Globus pallidus (tissue), 1 donor: ENCODE measurements at regions not wholly inside any gene's neighbourhood (a gene's known extent, or its start where the extent isn't known, plus 50 kb on each side); places are given as distances from the start of the nearest gene placed in this dataset.
"Not testable (repeated sequence)": the region's sequence is repeated elsewhere in the genome, so short reads cannot be mapped to it uniquely, and the experiment has no call there.

ENCODE experiments used
- DNase-seq: peaks from one replicate; pipeline ENCODE4 v3.0.0-alpha.2; 2015; ENCODE audit warnings: low spot score

DNA sequence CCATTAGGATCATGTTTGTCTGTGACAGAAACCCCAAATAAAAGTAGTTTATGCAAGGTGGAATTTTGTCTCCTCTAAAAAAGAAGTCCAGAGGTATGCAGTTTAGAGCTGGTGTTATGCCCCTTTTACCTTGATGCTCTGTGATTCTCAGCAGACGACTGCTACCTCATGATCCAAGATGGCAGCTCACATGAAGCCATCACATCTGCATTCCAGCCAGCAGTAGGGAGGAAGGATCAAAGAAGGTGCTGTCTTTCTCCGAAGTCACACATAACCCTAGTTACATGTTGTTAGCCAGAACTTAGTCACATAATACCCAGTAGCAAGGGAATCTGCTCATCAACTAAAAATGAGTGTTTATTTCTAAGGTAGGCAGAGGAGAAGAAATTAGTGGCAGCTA, 135.7 kb upstream of the HS3ST2 start:
- DNase-seq, result no peak

DNA sequence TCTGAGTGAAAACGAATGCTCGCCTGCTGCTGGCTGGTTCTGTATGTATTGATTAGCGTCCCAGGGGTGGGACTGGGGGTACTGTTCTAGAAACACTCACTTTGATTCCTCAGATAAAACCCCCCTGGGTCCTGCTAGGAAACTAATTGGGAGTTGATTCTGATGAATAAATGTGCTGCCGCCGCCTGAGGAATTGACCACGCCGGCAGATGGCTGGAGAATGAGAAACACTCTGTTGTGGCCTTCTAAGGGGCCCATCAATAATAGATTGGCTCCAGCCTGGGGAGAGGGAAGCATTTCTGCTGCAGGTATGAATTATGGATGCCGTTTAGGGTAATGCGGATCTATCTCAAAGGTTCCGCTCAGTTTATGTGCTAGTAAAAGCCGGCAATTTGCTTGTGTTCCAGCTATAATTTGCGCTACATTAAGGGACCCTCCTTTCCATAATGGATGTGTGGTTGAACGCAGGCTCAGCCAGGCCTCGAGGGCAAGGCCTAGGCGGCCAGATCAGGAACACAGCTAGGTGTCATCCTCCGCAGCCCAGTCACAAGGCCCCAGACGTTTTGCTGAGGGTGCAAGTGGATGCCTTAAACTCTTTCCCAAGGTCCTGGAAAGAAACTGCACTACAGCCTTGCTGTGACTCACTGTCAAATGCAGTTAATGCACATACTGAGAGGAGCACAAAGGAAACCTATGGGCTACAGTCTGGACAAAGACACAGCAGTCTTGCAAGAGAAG, 132.2 kb upstream of the HS3ST2 start:
- DNase-seq, result no peak

DNA sequence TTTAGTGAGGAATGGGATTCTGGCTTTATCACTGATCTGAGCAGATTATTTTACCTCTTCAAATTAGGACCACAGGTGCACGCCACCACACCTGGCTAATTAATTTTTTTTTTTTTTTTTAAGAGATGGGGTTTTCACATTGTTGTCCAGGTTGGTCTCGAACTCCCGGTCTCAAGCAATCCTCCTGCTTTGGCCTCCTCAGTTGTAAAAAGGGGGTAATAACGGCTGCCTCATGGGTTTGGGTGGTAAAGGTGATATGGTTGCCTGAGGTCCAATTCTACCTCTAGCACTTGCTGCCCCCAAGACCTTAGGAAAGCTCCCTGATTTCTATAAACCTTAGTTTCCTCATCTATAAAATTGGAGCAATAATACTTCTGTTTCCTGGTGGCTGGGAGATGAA, 130.7 kb upstream of the HS3ST2 start:
- DNase-seq, result no peak

DNA sequence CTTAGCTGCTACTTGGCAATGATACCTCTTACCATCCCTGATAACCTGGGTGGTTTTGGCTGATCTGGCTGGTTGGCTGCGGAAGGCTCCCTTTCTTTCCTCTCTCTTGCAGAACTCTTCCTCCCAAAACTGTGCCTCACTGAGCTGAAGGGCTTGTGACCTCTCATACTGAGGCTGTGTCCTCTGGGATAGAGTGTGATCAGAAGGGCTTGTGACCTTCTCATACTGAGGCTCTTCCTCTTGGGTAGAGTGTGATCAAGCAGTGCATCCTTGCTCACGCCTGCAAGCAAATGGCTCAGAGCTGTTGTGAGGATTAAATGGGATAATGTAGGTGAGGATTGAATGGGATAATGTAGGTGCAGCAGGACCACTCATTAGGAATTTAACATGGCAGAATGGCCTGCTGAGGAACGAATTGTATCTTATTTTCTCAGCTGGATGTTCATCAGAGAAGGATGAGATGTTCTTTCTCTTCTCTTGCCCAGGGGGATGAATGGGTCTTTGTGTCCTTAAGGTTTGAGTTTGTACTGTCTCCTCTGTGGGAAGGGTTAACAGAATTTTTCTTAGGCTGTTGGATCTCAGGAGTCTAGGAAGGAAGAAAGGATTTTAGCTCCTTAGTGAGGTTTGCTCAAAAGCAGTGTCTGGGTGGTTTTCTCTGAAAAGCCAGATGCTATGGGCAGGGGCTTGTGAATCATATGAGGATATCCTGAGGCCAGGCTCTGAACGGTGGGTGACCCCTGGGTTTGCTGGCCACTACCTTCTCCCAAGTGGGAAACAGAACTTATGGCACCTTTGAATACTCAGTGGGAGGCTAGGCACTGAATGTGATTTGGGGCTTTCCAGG, 130.0 kb upstream of the HS3ST2 start:
- no peak for DNase-seq

DNA sequence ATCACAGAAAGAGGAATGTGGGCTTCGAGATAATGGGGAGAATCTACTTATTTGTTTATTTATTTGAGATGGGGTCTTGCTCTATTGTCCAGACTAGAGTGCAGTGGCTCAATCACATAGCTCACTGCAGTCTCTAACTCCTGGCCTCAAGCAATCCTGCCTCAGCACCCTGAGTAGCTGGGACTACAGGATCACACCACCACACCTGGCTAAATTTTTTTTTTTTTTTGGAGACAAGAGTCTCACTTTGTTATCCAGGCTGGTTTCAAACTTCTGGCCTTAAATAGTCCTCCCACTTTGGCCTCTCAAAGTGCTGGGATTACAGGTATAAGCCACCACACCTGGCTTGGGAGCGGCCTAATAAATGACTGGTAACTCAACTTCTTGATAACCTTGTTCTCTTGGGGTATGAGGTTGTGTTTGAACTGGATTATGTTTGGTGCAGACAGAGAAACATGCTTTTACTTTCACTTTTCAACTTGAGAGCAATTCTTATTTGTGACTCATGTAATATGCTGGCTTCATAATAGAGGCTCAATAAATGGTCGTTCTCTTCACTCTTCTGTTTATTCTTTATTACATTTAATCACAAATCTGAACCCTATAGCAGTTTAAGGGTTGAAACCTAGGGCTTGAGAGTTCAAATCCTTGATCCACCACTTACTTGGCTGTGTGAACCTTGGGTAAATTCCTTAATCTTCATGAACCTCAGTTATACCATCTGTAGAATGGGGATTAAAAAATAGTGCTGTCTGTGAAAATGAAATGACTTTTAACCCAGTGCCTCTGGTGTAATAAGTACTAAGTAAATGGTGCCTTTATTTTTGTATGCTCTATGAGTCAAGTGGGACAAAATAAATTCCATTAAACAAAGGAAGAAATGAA, 129.1 kb upstream of the HS3ST2 start:
- DNase-seq, result no peak

DNA sequence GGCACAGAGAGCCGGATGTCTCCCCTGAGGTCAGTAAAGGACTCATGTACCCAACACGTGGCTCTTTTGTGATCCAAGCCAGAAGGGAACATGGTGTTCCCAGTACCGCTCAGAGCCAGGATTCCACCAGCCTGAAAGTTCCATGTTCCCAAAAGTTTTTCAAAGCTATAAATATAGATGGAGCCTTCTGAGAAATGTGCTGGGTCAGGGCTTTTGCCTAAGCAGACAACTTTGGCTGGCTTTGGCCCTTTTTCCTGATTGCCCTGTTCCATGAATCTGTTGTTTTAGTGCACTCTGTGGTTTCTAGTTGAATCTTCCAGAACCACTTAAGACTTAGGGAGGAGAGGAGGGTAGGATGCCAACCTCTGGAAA, 128.5 kb upstream of the HS3ST2 start:
- DNase-seq, result no peak

DNA sequence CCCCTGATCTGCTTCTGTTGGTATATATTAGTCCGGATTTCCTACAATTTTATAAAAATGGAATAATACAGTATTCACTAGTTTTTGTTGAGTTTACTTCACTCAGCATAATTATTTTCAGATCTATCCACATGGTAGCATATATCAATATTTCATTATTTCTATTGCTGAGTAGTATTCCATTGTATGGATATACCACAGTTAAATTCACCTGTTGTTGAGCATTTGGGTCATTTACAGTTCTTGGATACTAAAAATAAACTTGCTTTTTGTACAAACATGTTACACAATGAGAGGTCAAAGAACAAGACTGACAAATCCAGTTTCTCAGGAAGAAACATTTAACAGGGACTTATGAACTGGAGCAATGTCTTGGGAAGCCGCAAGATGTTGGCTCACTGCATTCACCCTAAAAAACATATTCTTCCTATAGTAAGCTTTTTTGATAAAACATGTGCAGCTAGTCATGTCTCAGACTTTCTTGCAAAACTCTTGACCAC, 126.9 kb upstream of the HS3ST2 start:
- DNase-seq, result no peak

DNA sequence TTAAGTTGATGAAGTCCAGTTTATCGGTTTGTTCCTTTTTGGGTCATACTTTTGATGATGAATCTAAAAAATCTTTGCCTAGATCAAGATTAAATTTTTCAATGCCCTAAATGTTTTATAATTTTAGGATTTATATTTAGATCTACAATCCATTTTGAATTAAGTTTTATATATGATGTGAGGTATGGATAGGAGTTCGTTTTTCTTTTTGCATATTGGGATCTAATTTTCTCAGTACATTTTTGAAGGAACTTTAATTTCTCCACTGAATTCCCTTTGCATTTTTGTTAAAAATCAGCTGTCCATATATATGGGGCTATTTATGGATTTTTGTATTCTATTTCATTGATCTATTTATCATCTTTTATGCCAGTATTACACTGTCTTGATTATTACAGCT, 125.5 kb upstream of the HS3ST2 start:
- DNase-seq, result no peak

DNA sequence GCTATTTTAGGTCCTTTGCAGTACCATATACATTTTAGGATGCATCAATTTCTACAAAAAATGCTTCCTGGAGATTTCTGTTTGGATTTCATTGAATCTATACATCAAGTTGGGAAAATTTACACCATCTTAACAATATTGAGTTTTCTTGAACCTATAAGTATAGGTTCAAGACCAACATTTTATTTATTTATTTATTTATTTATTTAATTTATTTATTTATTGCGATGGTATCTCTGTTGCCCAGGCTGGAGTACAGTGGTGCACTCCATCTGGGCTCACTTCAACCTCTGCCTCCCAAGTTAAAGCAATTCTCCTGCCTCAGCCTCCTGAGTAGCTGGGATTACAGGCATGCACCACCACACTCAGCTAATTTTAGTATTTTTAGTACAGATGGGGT, 125.0 kb upstream of the HS3ST2 start:
- DNase-seq, result no peak

DNA sequence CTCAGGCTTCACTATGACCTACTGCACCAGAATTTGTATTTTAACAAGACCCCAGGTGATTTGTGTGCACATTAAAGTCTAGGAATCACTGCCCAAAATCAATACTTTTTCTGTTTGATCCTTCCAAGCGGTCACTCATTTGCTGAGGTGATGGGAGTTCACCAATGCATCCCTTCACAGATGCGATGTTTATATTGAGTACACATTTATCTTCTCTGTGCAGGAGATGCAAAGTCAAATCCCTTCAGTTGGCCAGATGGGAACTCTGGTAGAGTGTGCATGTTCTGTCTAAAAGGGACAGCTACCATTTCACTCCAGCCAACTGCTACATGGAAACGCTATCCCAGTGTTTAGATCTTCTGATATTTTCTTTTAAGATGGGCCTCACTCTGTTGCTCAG, 122.6 kb upstream of the HS3ST2 start:
- no peak for DNase-seq

DNA sequence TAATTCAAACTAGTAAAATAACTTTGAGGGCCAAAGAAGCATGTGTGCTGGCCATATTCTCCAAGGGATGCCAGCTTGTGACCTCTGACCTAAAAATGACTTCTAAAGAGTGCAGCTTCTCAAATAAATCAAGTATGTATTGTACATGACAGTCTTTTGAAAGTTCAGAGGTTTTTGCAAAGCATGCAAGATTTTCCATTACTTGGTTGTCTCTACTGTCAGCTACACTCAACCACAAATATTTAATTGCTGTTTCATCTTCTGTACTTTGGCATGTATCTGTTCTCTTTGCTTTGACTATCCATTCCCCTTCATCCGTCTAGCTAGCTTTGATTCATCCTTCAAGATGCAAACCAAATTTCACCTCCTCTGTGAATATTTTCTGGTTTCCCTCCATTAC, 121.9 kb upstream of the HS3ST2 start:
- no peak for DNase-seq

DNA sequence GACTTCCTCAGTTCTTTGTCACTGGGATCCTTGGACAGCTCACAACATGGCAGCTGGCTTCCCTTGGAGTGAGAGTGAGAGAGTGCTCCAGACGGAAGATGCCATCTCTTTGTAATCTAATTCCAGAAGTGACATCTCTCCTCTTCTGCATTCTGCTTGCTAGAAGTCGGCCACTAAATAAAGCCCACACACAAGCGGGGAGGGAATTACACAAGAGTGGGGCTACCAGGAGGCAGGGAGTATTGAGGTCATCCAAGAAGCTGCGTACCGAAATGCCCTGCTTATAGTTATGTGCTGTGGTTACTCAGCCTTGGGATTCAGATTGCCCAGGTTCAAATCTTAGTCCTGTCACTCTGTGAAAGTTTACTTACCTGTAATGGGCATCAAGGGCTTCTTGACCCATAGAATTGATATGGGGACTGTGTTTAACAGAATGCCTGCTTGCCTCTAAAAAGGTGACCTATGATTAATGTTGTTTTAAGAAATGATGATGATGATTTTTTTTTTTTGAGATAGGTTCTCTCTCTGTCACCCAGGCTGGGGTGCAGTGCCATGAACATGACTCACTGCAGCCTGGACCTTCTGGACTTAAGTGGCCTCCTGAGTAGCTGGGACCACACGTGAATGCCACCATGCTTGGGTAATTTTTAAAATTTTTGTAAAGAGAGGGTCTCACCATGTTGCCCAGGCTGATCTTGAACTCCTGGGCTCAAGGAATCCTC, 120.9 kb upstream of the HS3ST2 start:
- DNase-seq, result no peak

DNA sequence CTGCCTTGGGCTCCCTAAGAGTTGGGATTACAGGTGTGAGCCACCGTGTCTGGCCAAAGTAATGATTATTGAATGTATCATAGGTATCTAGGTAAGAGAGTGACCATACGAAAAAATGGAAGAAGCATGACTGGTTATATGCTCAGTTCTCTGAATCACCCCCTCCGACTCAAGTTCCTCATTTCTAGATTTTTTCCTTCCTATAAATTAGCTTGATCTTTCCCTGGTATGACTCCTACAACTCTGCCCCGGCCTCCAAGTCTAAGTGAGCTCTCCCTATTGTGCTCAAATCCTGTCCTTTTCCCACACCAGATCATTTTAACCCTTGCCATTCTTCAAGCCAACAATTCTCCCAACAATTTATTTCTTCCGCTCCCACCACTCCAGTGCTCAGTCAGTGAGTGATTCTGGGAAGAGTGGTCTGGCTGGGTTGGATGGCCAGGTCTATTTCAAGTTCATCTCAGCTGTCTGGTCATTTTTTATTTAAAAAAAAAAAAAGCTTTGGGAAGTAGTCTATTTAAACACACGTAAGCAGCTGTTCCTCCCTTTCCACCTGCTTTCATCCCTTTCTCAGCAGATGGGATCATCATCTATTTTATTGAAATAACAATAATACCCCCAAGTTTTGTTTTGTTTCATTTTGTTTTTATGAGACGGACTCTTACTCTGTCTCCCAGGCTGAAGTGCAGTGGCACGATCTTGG, 120.2 kb upstream of the HS3ST2 start:
- DNase-seq, result no peak

DNA sequence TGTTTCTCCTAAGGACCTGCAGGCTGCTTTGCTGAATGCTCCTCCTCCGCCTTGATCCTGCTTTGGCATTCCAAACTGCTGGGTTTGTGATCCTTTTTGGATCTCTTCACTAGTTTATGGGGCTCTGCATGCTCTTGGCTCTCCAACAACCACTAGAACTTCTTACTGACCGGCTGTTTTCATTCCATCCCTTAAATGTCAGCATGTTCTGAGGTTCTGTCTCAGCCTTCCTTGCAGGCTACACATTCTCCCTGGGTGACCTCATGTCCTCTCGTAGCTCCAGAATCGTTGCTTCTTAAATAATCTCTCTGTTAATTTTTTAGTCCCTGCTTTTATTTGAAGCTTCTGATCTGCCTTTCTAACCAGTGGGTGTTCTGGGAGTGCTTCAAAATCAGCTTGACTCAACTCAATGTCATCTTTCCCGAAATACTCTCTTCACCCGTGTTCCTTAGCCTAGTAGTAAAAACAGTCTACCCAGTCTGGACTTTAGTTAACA, 119.0 kb upstream of the HS3ST2 start:
- no peak for DNase-seq

DNA sequence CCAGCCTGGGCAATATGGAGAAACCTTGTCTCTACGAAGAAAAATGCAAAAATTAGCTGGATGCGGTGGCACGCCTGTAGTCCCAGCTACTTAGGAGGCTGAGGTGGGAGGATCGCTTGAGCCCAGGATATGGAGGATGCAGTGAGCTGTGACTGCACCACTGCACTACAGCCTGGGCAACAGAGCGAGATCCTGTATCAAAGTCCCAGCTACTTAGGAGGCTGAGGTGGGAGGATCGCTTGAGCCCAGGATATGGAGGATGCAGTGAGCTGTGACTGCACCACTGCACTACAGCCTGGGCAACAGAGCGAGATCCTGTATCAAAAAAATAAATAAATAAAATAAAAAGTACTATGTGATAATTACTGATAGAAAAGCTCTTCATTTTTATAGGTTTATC, 118.2 kb upstream of the HS3ST2 start:
- DNase-seq, result not testable (repeated sequence)

DNA sequence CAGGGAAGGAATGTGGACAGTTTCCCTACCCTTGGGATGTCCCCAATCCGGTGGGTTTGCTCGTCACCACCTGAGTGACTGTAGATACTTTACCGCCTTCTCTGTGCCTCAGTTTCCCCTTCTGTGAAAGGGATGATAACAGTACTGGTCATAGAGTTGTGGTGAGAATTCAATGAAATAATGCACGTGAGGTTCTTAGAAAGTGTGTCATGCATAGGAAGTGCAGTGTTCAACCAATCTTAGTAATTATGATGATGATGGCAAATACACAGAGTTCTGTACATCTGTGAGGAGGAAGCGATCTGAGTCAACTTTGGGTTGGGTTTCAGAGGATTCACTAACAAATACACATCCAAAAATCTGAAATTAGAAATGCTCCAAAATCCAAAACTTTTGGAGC, 114.6 kb upstream of the HS3ST2 start:
- no peak for DNase-seq

DNA sequence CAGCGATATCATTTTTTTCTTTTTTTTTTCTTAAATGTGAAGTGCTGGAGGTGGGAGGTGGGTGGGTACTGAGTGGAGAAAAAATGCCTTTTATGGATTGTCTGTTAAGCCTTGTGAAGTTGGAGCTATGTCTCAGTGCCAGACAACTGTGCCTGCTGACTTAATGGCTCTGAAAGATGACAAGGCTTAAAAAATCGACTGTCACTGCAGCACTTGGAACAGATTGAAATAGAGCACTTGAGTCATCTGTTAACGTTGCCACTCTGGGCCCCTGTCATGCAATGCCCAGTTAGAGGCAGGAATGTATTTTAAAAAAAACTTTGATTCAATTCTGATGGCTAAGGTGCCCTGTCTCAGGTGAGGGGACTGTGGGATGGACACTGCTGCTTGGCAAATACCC, 108.2 kb upstream of the HS3ST2 start:
- DNase-seq, result no peak

DNA sequence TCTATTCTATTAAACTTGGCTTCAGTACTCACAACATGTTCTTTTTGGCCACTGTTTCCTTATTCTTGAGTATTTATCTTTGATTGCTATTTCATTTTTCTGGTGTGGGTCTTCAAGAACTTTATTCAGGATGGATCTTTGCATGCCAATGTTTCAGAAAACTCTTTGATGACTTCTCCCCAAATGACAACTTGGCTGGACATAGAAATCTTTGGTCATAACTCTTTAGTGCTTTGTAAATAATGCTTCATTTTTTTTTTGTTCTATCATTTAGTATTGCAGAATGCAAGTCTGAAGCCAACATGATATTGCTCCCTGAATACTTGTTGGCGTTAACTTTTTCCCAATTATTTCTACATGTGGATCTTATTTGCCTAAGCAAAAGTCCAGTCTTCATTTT, 103.6 kb upstream of the HS3ST2 start:
- no peak for DNase-seq

DNA sequence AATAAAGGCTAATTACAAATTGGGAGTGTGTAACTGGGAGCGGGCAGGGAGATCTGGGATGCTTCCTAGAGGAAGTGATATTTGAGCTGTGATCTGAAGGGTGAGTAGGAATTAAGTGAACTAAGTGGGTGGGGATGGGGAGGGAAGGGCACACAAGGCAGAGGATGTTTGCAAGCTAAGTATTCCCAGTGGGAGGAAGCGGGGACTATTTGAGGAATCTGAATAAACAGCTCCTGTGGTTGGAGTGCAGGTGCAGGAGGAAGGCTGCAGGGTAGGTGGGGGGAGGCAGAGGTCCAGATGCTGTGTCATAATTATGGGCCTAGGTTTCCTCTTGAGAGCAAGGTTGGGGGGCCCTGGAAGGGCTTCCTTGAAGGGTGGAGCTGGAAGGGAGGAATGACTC, 102.1 kb upstream of the HS3ST2 start:
- DNase-seq, result no peak

DNA sequence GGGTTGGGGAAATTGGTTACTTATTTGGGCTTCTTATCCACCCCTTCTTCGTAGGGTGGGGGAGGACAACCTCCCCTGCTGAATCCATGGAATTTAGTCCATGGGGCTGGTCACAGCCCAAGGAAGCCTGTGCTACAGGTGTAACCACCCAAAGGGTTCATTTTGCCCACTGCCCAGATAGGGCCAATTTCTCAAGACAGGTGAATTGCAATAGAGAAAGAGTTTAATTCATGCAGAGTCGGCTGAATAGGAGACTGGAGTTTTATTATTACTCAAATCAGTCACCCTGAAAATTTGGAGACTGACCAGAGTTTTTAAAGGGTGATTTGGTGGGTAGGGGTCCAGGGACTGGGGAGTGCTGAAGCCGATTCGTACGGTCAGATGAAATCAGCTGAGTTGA, 101.5 kb upstream of the HS3ST2 start:
- DNase-seq, result no peak

DNA sequence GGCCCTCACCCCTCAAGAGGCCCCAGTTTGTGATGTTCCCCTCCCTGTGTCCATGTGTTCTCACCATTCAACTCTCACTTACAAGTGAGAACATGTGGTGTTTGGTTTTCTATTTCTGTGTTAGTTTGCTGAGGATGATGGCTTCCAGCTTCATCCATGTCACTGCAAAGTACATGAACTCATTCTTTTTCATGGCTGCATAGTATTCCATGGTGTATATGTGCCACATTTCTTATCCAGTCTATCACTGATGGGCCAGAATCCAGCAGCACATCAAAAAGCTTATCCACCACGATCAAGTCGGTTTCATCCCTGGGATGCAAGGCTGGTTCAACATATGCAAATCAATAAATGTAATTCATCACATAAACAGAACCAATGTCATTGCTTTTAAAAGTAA, 95.4 kb upstream of the HS3ST2 start:
- not testable (repeated sequence) for DNase-seq
